PC-3 (cell line): ENCODE measurements at regions not wholly inside any gene's neighbourhood (a gene's known extent, or its start where the extent isn't known, plus 50 kb on each side); places are given as distances from the start of the nearest gene placed in this dataset.

Experiments
- ATAC-seq: fragments of 200-7000 bp; cut with Tn5 transposase; 2 replicates; pipeline ENCODE4 v1.9.1; 2020; ENCODE audit warnings: mild to moderate bottlenecking, moderate library complexity
- BruUV-seq: library from RNA; stranded (reverse); fragments of 400-500 nt; replicated peaks from 2 replicates; lab custom pipeline; 2021; lab: Mats Ljungman, UMichigan
- CTCF ChIA-PET: fragments of 300-600 bp; sonication (Branson Sonifier 250); formaldehyde crosslinking; loops from one replicate; lab custom pipeline; 2022; ENCODE audit warnings: antibody characterized with exemption; lab: Charles Lee
- POLR2A ChIA-PET: fragments of 300-600 bp; sonication (Branson Sonifier 250); formaldehyde crosslinking; loops from one replicate; lab custom pipeline; 2022; ENCODE audit warnings: antibody characterized with exemption; ENCODE audit not compliant: unreplicated experiment; lab: Charles Lee
- DNase-seq: peaks from one replicate; pipeline ENCODE4 v3.0.0-alpha.2; 2015
- H2AFZ ChIP-seq: fragments of 300-600 bp; sonication (generic); 2 replicates; pipeline ENCODE4 v1.6.0; 2016; ENCODE audit warnings: antibody characterized with exemption, low read length
- H3F3A ChIP-seq: fragments of 300-600 bp; sonication (generic); one replicate; pipeline ENCODE4 v1.6.0; 2017; ENCODE audit warnings: antibody characterized with exemption, low read length, control low read depth, mild to moderate bottlenecking; ENCODE audit not compliant: unreplicated experiment
- H3K27ac ChIP-seq: fragments of 300-600 bp; sonication (generic); 2 replicates; pipeline ENCODE4 v1.5.1; 2016; ENCODE audit warnings: mild to moderate bottlenecking, low read length
- H3K27me3 ChIP-seq: fragments of 300-600 bp; sonication (generic); 2 replicates; pipeline ENCODE4 v1.6.1; 2016; ENCODE audit warnings: low read length, mixed read lengths
- H3K36me3 ChIP-seq: fragments of 300-600 bp; sonication (generic); 2 replicates; pipeline ENCODE4 v1.6.1; 2016; ENCODE audit warnings: low read depth, mixed run types, low read length, mixed read lengths
- H3K4me1 ChIP-seq: fragments of 300-600 bp; sonication (generic); 2 replicates; pipeline ENCODE4 v1.5.1; 2016; ENCODE audit warnings: low read length; ENCODE audit not compliant: insufficient read depth
- H3K4me2 ChIP-seq: fragments of 300-600 bp; sonication (generic); 2 replicates; pipeline ENCODE4 v1.6.0; 2016; ENCODE audit warnings: low read length
- H3K4me3 ChIP-seq: fragments of 300-600 bp; sonication (generic); 2 replicates; pipeline ENCODE4 v1.5.1; 2016; ENCODE audit warnings: mild to moderate bottlenecking, low read length, mixed read lengths
- H3K79me2 ChIP-seq: fragments of 300-600 bp; sonication (generic); 2 replicates; pipeline ENCODE4 v1.6.1; 2017; ENCODE audit warnings: low read length, mixed read lengths
- H3K9ac ChIP-seq: fragments of 300-600 bp; sonication (generic); 2 replicates; pipeline ENCODE4 v1.6.0; 2016; ENCODE audit warnings: mild to moderate bottlenecking, low read length
- H3K9me2 ChIP-seq: fragments of 300-600 bp; sonication (generic); replicated peaks from 2 replicates; pipeline ENCODE4 v1.6.1; 2016; ENCODE audit warnings: mixed run types, low read length, mixed read lengths
- H3K9me3 ChIP-seq: fragments of 300-600 bp; sonication (generic); 2 replicates; pipeline ENCODE4 v1.6.1; 2016; ENCODE audit warnings: low read length, mixed read lengths
- H4K20me1 ChIP-seq: fragments of 300-600 bp; sonication (generic); 2 replicates; pipeline ENCODE4 v1.6.1; 2016; ENCODE audit warnings: low read length, mixed read lengths
- CTCF ChIP-seq: fragments of 300-600 bp; sonication (generic); conservative IDR thresholded peaks from 2 replicates; pipeline ENCODE4 v1.5.1; 2017; ENCODE audit warnings: antibody characterized with exemption, low read depth, mild to moderate bottlenecking, low read length
- EZH2 ChIP-seq: fragments of 300-600 bp; sonication (generic); IDR thresholded peaks from one replicate; pipeline ENCODE4 v1.6.1; 2017; ENCODE audit warnings: antibody characterized with exemption, mild to moderate bottlenecking, low read length; ENCODE audit not compliant: unreplicated experiment
- EZH2phosphoT487 ChIP-seq: fragments of 300-600 bp; sonication (generic); IDR thresholded peaks from 2 replicates; pipeline ENCODE4 v1.6.1; 2018; ENCODE audit warnings: mild to moderate bottlenecking, antibody characterized with exemption, low read length, borderline replicate concordance
- intact Hi-C: fragments of 100-400 bp; cut with micrococcal nuclease; formaldehyde crosslinking; loops from 2 replicates; pipeline ENCODE4 v1.9.0; 2023

DNA sequence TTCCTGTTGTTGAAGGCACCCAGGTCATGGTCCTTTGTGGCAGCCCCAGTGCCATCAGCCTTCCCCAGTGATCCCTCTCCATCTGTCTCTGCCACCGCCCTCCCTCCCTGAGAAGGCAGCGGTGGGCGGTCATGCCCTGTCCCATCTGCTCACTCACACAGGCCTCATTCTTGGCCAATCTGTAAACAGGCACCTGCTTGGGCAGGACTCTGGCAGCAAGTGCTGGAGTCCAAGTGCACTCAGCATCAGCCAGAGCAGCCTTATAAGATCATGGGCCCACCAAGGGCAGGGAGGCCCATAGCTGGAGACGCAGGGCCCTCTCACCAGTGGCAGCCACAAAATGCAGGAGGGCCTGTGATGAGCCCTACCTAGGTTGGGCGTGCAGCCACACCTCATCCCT, 140.9 kb downstream of the TWIST2 start:
- POLR2A ChIA-PET = no interaction called here
- H3K9me3 ChIP-seq = 0 out of 2 replicates have a peak, but pooled peaks cover under 1% of the 10 kb centered on the region
- H3K9ac ChIP-seq = no peak overlapping the region
- intact Hi-C loops = no loop called here
- ATAC-seq (no peak), DNase-seq (no peak)
- no peaks in the 10 kb centered on the region for H4K20me1 ChIP-seq
- BruUV-seq = no TSS peak
- TF ChIP-seq EZH2phosphoT487 (no peak), CTCF (no peak), EZH2 (no peak)
- no peak overlapping the region for H3K4me2 ChIP-seq
- no peak overlapping the region for H3K27ac ChIP-seq
- H3F3A ChIP-seq = no peaks in the 10 kb centered on the region
- no peaks in the 10 kb centered on the region for H3K4me1 ChIP-seq
- CTCF ChIA-PET = no interaction called here
- H3K9me2 ChIP-seq = no peaks in the 10 kb centered on the region
- no peak overlapping the region for H2AFZ ChIP-seq
- H3K79me2 ChIP-seq = no peaks in the 10 kb centered on the region
- no peak overlapping the region for H3K4me3 ChIP-seq
- no peaks in the 10 kb centered on the region for H3K36me3 ChIP-seq
- no peaks in the 10 kb centered on the region for H3K27me3 ChIP-seq

DNA sequence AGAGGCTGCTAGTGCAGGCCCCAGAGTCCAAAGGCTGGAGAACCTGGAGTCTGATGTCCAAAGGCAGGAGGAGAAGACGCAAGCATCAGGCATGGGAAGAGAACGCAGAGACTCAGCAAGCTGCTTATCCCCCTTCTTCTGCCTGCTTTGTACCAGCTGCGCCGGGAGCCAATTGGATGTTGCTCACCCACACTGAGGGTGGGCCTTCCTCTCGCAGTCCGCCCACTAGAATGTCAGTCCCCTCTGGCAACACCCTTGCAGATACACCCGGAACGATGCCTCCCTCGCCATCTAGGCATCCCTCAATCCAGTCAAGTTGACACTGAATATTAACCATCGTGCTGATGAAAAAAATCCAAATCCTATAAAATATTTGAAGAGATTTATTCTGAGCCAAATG, 141.6 kb downstream of the TWIST2 start:
- ATAC-seq (no peak), DNase-seq (no peak)
- Histone ChIP-seq H3K4me3 (no peak overlapping the region), H3K36me3 (no peaks in the 10 kb centered on the region), H3K9me3 (0 out of 2 replicates have a peak, but pooled peaks cover 4% of the 10 kb centered on the region), H3K9ac (no peak overlapping the region), H3K27ac (no peak overlapping the region), H4K20me1 (no peaks in the 10 kb centered on the region), H3F3A (no peaks in the 10 kb centered on the region), H3K4me2 (no peak overlapping the region), H2AFZ (no peak overlapping the region), H3K79me2 (no peaks in the 10 kb centered on the region), H3K27me3 (no peaks in the 10 kb centered on the region), H3K4me1 (no peaks in the 10 kb centered on the region), H3K9me2 (no peaks in the 10 kb centered on the region)
- TF ChIP-seq CTCF (no peak), EZH2phosphoT487 (no peak), EZH2 (no peak)
- intact Hi-C loops = no loop called here
- POLR2A ChIA-PET = no interaction called here
- CTCF ChIA-PET = no interaction called here
- no TSS peak for BruUV-seq

- Histone ChIP-seq H3K9me2 (no peaks in the 10 kb centered on the region), H3K27me3 (no peaks in the 10 kb centered on the region), H3K27ac (no peak overlapping the region), H3K9ac (no peak overlapping the region), H3K79me2 (no peaks in the 10 kb centered on the region), H3K4me3 (no peak overlapping the region), H3K4me2 (no peak overlapping the region), H3K4me1 (peaks cover 14% of the 10 kb centered on the region), H2AFZ (no peak overlapping the region), H3K9me3 (0 out of 2 replicates have a peak, but pooled peaks cover 4% of the 10 kb centered on the region), H3K36me3 (no peaks in the 10 kb centered on the region), H3F3A (no peaks in the 10 kb centered on the region), H4K20me1 (no peaks in the 10 kb centered on the region)
- CTCF ChIA-PET = no interaction called here
- ATAC-seq (no peak), DNase-seq (no peak)
- POLR2A ChIA-PET = no interaction called here
- BruUV-seq = no TSS peak
- intact Hi-C loops = no loop called here
- TF ChIP-seq CTCF (no peak), EZH2phosphoT487 (no peak), EZH2 (no peak)
Observed at GRCh38 chr2:238994432-238994831, 146.5 kb downstream of the TWIST2 start.
